Fibroblast of peridontal ligament (primary cell): ENCODE measurements at regions not wholly inside any gene's neighbourhood (a gene's known extent, or its start where the extent isn't known, plus 50 kb on each side); places are given as distances from the start of the nearest gene placed in this dataset.
"Not testable (repeated sequence)": the region's sequence is repeated elsewhere in the genome, so short reads cannot be mapped to it uniquely, and the experiment has no call there.

Source experiments
- DNase-seq: peaks from one replicate; pipeline ENCODE4 v3.0.0-alpha.2; 2010; ENCODE audit errors: extremely low read depth

DNA sequence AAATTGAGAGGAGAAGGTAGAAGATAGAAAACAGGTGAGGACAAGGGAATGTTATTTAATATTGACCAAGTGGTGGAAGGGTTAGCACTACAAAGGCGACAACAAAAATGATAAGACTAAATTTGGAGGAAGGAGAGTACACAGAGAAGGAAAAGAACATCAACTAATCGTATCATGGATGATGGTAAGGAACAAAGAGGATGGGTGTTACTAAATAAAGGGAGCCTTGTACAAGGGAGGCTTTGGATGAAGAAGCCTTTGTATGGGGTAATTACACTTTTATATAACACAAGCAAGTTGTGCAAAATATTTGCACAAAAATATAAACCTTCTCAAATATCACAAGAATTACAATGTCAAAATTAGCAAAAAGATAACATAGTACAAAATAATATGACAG lies 125.7 kb downstream of the ZNF608 start:
- DNase-seq, result no peak

DNA sequence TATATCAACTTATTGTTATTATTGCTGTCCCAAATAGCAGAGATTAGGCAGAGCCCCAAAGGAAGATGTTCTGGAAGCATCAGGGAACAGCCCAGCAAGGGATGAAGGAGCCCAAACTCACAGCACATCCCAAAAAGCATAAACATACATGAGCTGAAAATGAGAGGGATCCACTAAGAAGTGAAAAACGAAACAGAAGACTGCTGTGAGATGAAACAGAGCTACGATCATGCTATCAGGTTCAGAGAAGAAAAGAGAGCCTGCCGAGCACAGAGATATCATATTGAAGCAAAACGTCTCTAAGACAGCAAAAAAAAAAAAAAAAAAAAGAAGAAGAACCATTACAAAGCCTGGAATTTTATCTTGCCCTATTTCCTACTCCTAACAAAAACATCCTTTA lies 127.3 kb downstream of the ZNF608 start:
- DNase-seq, result no peak

DNA sequence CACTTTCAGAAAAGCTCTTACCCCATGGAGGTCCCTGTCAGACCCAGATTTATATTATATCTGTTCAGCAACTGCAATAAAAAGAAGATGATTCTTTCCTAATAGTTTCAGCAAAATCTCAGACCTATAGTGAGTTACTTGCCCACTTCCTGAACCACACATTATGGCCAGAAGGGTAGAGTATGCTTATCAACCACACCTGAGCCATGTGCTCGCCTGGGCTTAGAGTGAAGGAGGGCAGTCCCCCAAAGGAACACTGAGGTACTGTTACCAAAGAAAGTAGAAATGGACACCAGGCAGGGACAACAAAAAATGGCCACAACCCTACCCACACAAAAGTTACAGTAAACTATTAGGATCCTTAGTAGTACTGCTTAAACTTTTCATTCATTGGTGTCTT lies 128.7 kb downstream of the ZNF608 start:
- DNase-seq, result no peak

DNA sequence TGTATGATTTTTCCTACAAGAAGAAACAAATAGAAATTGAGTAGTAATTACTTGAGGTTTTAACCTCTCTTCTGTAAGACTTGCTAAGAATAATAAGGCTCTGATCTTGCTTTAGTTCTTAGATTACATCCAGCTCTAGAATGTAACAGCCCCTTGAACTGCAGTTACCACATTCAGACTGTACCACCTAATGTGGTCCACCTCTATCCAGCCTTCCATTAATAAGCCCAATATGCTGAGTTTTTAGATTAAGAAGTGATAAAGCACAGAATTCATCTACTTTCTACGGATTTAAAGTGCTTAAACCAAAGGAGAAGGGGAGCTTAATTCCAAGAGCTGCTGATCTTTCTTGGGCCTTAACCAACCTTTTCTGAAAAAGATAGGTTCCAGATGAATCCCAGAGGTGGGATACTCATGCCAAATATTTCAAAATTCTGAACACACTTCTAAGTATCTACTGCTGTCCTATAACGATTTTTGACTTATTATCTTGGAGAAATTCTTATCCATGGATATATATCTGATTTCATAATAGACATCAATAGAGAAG lies 131.5 kb downstream of the ZNF608 start:
- DNase-seq, result no peak

DNA sequence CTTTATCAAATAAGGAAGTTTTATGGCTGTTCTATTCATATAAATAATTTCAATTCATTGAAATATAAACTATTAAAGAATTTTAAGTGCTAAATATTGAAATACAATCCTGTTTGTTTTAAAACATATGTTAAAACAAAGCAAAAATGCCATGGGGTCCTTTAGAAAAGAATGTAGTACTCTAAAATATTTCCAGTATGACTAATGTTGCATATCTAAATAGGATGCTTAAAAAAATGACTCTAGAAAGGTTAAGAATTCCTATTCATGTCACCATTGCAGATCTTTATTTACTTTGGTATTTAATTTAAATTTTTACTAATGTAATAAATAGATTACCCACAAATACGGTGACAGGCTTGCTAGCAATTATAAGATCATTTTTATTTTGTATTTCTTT lies 132.3 kb downstream of the ZNF608 start:
- no peak for DNase-seq

DNA sequence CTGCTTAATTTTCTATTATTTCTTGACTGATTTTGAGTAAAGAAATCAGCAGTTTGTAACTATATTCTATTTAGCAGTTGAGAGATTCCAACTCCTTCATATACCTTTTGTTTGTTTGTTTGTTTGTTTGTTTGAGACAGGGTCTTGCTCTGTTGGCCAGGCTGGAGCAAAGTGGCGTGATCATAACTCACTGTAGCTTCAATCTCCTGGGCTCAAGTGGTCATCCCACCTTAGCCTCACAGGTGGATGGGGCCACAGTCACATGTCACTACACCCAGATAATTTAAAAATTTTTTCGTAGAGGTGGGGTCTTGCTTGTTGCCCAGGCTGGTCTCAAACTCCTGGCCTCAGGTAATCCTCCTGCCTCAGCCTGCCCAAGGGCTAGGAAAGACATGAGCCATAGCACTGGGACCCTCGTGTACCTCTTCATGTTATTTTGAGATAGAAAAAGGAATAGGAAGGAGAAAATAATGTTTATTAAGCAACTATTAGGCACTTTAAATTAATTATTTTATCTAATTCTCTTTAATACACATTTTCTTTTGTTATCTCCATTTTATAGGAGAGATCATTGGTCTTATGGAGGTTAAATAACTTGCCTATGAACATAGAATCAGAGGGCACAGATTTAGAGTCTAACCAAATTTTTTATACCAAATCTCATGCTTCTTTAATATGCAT lies 133.0 kb downstream of the ZNF608 start:
- DNase-seq, result no peak

DNA sequence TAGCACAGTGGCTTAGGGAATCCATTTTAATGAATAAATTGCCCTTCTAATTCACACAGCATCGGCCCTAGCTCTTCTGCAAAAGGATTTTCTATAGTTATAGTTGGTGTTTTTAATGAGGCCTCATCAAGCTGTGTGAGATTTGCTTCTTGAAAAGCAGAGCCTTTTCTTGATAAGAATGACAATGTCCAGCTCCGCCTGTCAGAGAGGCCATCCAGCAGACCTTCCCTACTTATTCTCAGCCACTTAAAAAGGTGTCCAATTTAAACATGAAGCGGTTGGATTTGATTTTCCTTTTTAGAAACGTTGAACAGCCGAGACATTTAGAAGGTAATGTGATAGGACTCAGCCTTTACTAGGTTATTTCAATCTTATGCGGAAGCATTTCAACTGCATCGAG lies 134.4 kb downstream of the ZNF608 start:
- DNase-seq, result no peak

DNA sequence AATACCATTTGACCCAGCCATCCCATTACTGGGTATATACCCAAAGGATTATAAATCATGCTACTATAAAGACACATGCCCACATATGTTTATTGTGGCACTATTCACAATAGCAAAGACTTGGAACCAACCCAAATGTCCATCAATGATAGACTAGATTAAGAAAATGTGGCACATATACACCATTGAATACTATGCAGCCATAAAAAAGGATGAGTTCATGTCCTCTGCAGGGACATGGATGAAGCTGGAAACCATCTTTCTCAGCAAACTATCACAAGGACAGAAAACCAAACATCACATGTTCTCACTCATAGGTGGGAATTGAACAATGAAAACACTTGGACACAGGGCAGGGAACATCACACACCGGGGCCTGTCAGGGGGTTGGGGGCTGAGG lies 135.2 kb downstream of the ZNF608 start:
- not testable (repeated sequence) for DNase-seq

DNA sequence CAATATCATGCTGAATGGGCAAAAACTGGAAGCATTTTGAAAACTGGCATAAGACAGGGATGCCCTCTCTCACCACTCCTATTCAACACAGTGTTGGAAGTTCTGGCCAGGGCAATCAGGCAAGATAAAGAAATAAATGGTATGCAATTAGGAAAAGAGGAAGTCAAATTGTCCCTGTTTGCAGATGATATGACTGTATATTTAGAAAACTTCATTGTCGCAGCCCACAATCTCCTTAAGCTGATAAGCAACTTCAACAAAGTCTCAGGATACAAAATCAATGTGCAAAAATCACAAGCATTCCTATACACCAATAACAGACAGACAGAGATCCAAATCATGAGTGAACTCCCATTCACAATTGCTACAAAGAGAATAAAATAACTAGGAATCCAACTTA lies 136.8 kb downstream of the ZNF608 start:
- DNase-seq, result not testable (repeated sequence)

DNA sequence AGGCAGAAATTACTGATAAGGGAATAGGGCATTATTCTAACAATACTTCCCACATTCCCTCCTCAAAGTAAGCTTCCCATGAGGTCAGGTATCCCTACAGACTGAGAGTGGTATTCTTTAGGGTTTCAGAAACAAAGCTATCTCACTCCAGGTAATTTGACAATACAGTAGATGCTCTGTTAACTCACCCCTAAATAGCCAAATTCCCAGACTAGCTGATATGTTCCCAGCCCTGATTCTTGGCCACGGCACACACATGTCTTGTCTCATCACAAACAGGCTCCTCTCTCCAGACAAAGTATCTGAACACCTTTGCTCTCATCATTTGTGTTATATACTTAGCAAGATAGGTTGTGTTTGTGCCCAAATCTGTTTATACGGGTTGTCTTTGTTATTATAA lies 139.9 kb downstream of the ZNF608 start:
- DNase-seq, result no peak

DNA sequence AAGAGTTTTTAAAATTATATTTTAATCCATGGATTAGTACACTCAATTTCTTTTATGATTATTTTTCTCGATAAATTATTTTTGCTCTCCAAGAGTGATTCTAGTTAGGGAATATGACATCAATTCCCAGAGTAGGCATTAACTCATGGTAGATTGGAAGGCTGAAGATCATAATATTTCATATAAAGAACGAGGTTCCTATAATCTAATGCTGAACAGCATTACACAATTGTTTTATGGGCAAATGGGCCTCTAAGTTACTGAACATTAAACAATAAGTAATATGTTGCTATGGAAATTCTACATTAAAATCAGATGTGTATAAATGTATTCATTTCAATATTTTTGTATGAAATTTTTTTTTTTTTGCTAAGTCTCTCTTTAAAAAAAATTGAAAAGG lies 140.3 kb downstream of the ZNF608 start:
- no peak for DNase-seq

DNA sequence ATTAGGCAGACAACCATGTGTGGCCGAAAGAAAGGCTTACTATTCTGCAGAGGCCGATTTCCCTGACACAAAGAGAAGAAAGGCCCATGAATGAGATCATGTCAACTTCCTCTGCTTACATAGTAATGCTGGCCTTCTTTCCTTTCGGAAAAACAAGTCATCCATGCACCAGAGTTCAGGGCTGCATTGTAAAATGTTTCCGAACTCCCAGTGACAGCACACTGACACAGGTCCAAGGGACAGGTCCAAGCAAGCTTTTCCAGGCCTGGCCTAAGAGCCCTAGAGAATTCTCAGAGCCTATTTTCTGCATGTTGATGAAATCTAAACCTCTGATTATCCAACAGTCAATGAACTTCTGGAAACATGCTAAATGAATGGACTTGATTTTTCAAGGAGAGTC lies 140.9 kb downstream of the ZNF608 start:
- DNase-seq, result peak; percentile 33

DNA sequence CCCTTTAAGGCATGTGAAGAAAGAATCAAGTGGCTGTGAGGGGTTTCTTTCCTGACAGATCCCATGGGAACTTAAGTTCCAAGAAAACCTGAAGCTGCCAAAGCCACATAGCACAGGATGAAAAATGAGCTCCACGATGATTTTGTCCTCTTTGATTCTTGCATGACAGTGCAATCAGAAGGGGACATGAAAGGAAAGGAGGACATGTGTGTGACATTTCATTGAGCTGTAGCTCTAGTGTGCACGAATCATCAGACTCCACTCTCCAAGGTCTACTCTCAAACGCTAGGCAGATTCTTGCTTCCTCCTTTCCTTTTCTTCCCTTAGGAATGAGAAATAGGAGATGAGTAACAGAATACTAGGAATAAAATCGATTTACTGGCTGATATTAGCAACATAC lies 142.0 kb downstream of the ZNF608 start:
- no peak for DNase-seq

DNA sequence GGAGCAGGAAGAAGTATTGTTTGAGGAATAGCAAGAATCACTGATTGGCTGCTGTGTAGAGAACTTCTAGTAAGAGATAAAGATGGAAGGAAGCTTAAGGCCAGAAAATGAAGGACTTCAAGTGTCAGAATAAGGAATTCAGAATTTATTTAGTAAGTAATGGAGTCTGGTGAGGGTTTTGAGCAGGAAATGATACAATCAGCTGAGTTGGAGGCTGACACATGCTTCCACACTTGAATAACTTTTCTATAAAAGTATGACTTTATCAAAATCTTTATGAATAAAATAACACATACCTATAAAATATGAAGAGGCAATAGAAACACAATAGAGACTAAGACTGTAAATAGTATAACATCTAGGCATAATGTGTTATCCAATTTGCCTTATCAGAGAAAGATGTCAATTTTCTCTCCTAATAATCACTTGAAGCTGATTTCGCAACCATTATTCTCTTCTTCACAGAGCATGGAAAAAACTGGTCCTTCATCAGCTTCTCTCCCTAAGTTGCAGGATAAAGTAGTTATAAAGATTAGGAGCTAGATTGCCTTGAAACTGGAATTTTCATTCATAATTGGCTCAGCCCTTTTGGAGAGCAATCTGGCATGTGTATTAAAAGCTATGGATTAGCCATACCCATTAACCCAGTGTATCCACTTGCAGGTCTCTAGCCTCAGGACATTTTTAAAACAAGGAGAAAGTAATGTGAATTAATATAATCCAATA lies 143.4 kb downstream of the ZNF608 start:
- no peak for DNase-seq

DNA sequence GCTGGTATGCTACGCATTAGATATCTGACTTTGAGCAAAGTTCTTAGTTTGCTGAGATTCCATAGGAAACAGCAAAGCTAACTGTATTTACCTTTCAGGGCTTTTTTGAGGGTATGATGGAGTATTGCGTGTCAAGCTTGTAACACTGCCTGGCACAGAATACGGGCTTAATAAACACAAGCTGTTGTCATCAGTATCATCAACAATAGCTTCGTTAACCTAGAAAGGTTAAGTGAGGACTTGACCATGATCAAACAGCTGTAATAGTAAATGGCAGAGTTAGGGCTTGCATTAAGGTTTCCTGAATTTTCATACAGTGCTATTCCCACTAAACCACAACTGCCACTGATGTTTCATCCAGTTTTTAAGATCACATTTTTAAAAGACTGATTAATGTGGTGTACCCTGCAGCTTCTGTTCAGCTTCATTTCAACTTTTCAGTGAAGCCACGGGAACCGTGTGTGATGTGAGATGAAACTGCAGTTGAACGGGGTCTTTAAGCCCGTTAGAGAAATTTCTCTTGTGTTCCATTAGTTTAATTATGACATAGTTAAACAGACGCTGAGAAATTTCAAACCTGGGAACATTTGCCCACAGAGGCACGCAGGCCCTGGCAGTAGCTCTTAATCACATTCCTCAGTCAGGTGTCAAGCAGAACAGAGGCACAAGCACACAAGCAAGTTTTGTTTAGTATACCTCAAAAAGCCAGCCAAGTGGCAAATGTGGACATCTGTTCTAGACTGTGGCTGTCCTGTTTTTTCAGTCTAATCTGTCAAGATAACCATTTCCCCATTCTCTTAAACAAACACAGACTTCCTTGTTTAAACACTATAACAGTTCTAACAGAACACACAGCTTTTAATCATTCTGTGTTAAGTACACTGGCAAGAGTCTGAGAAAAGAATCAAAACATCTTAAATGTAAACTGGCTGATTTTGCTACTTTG lies 147.1 kb downstream of the ZNF608 start:
- DNase-seq, result peak; percentile 53

DNA sequence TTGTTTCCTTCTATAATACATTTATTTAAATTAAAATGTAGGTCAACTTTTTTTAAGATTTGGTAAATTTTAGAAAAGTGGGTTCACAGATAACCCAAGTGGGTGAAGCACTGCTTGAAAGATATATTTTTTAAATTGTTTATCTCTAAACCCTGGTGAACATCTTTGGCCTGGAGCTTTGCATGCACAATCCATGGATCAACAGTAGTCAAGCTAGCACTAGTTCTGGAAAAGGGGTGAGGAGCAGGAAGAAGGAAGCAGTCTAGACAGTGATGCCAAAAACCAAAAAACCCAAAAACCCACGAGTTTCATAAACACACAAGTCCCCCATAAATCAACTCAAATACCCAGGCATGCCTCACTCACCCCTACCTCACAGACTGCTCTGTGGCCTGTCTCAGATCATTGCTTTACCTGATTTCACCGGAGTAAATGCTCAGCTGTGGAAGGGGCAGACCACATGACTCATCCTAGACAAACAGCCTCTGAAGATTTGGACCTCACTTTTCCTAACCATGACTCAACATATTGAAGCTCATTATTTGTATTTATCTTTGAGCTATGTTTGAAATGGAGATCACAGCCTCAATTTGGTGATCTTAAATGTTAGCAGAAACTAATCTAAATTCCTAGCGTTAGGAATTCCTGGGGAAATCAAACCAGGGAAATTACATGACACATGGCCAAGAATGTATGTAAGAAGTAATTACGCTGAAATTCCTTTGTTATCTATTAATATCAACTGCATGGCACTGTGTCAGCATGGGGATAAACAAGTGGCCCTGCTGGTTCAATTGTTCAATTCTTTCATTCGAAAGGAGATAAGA lies 149.6 kb downstream of the ZNF608 start:
- DNase-seq, result peak; percentile 85

DNA sequence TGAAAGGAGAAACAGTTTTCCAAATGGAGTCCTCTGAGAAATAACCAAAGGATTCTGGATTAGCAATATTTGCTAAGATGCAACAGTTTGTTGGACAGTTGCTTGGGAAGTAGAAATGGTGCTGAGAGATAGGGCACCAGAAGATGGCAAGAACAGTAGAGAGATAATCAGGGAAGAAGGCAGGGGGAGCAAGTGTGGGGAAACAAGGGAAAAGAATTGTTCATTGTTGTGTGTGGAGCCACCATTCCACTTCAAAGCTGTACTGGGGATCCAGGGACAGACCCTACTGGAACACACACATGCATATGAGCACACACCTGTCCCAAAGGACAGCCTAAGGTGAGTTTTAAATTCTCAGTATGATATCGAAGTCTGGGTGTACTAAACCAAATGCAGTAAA lies 152.5 kb downstream of the ZNF608 start:
- no peak for DNase-seq

DNA sequence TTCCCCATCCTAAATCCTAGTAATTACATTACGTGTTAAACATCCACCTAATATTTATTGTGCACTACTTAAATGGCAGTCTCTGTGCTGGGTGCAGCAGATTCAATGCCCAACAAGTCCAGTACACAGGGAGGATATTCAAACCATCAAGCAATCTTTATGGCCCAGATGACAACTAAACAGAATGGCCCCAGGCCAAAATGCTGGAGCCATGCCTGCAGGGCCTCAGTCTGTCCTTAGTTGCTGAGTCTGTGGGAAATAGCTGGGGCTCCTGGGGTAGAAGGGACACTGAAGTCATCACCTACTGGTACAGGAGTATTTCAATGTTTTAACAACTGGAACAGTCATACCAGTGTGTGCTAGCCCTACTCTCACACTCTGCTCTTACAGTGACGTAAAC lies 153.5 kb downstream of the ZNF608 start:
- DNase-seq, result no peak

DNA sequence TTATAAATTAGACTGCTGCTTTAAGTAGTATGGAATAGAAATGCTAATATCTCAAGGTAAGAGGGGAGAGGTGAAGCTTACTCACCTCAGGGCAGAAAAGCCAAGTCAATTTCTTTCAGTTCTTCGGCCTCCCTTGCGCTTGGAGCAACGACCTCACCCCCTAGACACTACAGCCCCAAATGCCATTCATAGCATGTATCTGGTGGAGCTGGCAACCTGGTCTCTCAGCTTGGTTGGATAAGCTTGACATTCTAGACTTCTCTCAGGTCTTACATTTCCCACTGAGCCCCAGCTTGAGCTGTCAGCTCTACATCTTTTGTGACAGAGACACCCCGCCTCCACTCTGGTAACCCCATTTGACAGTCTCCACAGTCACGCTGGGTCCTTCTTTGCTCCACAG lies 154.9 kb downstream of the ZNF608 start:
- DNase-seq, result no peak

DNA sequence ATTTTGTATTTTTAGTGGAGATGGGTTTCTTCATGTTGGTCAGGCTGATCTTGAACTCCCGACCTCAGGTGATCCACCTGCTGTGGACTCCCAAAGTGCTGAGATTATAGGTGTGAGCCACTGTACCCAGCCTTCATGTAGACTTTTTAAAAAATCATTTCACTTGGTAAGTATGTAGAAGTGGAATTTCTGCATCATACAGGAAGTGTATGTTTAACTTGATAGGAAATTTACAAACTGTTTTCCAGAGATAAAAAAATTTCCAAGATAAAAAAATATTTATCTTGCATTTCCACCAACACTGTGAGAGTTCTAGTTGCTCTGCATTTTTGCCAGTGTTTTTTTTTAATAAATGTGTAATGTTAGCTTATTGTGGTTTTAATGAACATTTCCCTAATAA lies 155.8 kb downstream of the ZNF608 start:
- DNase-seq, result no peak

DNA sequence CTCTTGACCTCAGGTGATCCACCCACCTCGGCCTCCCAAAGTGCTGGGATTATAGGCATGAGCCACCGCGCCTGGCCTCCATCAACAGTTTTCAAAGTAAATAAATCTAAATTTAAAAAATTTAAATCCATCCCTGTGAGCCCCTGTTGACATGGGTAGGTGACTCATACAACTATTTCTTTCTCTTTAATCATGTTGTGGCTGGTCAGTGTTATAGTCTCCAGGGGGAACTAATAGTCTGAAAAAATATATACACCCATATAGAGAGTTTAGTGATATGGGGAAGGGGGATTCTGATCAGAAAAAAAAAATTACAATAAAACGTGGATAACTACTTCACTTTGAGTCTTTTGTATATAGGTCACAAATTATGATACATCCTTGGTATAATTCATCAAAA lies 159.2 kb downstream of the ZNF608 start:
- DNase-seq, result no peak
